ENCODE measurements at regions not wholly inside any gene's neighbourhood (a gene's known extent, or its start where the extent isn't known, plus 50 kb on each side); places are given as distances from the start of the nearest gene placed in this dataset.

DNA sequence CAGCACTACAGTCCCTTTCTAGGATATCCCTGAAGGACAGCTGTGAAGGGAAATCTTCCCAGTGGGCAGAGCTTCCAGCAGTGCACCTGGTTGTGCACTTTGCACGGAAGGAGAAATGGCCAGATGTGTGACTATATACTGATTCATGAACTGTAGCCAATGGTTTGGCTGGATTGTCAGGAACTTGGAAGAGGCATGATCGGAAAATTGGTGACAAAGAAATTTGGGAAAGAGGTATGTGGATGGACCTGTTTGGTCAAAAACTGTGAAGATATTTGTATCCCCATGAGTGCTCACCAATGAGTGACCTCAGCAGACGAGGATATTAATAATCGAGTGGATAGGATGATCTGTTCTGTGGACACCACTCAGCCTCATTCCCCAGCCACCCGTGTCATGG is 582.2 kb downstream of the CPS1 start:
- H3K4me3 ChIP-seq (ENCODE audit: low read length), result no peak overlapping the region
- no peak overlapping the region for H3K27ac ChIP-seq (ENCODE audit: low read depth, low read length)
- no peaks in the 10 kb centered on the region for H3K4me1 ChIP-seq (ENCODE audit: control insufficient read depth, low read length)
- no peaks in the 10 kb centered on the region for H3K36me3 ChIP-seq (ENCODE audit: control insufficient read depth, low read length)
- no peaks in the 10 kb centered on the region for H3F3A ChIP-seq (ENCODE audit: control insufficient read depth, insufficient read depth)
- H4K20me1 ChIP-seq (ENCODE audit: control insufficient read depth, insufficient read depth, low read depth, low read length), result no peaks in the 10 kb centered on the region
- H3K9me3 ChIP-seq (ENCODE audit: control insufficient read depth, insufficient read depth, low read length), result no peaks in the 10 kb centered on the region
- H3K79me2 ChIP-seq (ENCODE audit: control insufficient read depth, low read length), result no peaks in the 10 kb centered on the region
- no peaks in the 10 kb centered on the region for H3K27me3 ChIP-seq (ENCODE audit: control insufficient read depth, low read length)
- TF ChIP-seq EZH2phosphoT487 (IDR thresholded peaks at IDR 0.05; ENCODE audit: borderline replicate concordance, low read length), result no peak
- TF ChIP-seq, protein P1, sequence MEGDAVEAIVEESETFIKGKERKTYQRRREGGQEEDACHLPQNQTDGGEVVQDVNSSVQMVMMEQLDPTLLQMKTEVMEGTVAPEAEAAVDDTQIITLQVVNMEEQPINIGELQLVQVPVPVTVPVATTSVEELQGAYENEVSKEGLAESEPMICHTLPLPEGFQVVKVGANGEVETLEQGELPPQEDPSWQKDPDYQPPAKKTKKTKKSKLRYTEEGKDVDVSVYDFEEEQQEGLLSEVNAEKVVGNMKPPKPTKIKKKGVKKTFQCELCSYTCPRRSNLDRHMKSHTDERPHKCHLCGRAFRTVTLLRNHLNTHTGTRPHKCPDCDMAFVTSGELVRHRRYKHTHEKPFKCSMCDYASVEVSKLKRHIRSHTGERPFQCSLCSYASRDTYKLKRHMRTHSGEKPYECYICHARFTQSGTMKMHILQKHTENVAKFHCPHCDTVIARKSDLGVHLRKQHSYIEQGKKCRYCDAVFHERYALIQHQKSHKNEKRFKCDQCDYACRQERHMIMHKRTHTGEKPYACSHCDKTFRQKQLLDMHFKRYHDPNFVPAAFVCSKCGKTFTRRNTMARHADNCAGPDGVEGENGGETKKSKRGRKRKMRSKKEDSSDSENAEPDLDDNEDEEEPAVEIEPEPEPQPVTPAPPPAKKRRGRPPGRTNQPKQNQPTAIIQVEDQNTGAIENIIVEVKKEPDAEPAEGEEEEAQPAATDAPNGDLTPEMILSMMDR (IDR thresholded peaks at IDR 0.05; ENCODE audit: low read depth, low read length, poor library complexity, severe bottlenecking), result no peak
- no peaks in the 10 kb centered on the region for H3K9me2 ChIP-seq (replicated peaks; ENCODE audit: control insufficient read depth, low read length)
- H3K4me2 ChIP-seq (ENCODE audit: low read length), result no peak overlapping the region

DNA sequence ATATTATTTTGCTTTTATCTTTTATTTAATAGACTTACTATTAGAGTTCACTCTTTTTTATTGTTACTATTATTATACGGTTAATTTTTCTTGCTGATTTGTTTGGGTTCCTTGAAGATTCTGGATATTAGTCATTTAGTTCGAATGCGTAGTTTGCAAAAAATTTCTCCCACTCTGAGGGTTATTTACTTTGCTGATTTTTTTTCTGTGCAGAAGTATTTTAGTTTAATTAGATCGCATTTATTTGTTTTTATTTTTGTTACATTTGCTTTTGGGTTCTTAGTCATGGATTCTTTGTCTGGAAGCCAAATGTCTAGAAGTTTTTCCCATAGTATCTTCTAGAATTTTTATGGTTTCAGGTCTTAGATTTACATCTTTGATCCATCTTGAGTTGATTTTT is 585.2 kb downstream of the CPS1 start:
- Histone ChIP-seq H3K27me3 (ENCODE audit: control insufficient read depth, low read length) (no peaks in the 10 kb centered on the region), H3K36me3 (ENCODE audit: control insufficient read depth, low read length) (no peaks in the 10 kb centered on the region), H3K9me3 (ENCODE audit: control insufficient read depth, insufficient read depth, low read length) (peaks cover 9% of the 10 kb centered on the region), H3F3A (ENCODE audit: control insufficient read depth, insufficient read depth) (no peaks in the 10 kb centered on the region), H3K4me3 (ENCODE audit: low read length) (no peak overlapping the region), H3K79me2 (ENCODE audit: control insufficient read depth, low read length) (no peaks in the 10 kb centered on the region), H3K27ac (ENCODE audit: low read depth, low read length) (no peak overlapping the region), H3K9me2 (replicated peaks; ENCODE audit: control insufficient read depth, low read length) (no peaks in the 10 kb centered on the region), H3K4me1 (ENCODE audit: control insufficient read depth, low read length) (no peaks in the 10 kb centered on the region), H3K4me2 (ENCODE audit: low read length) (no peak overlapping the region), H4K20me1 (ENCODE audit: control insufficient read depth, insufficient read depth, low read depth, low read length) (no peaks in the 10 kb centered on the region)
- TF ChIP-seq, protein P1 (IDR thresholded peaks at IDR 0.05; ENCODE audit: low read depth, low read length, poor library complexity, severe bottlenecking), result no peak
- no peak for TF ChIP-seq EZH2phosphoT487 (IDR thresholded peaks at IDR 0.05; ENCODE audit: borderline replicate concordance, low read length)

DNA sequence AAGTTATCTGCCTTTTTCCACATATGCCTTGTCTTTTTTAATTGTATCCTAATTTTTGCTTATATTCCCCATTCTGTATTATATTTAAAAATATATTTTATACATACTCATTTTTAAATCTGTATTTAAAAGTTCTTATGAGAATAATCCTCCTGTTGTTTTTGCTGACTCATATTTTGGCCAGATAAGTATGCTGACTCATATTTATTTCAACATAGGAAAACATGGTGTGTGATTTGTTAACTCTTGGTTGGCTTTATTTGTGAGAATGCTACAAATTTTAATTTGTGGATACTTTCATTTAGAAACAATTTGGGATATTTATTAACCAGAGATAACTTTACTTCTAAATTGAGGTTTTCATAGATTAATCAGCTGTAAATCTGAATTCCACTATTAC is 587.7 kb downstream of the CPS1 start:
- H3K79me2 ChIP-seq (ENCODE audit: control insufficient read depth, low read length), result no peaks in the 10 kb centered on the region
- no peak overlapping the region for H3K4me2 ChIP-seq (ENCODE audit: low read length)
- H4K20me1 ChIP-seq (ENCODE audit: control insufficient read depth, insufficient read depth, low read depth, low read length), result no peaks in the 10 kb centered on the region
- no peaks in the 10 kb centered on the region for H3K9me2 ChIP-seq (replicated peaks; ENCODE audit: control insufficient read depth, low read length)
- TF ChIP-seq, protein P1 (IDR thresholded peaks at IDR 0.05; ENCODE audit: low read depth, low read length, poor library complexity, severe bottlenecking), result no peak
- no peak for TF ChIP-seq EZH2phosphoT487 (IDR thresholded peaks at IDR 0.05; ENCODE audit: borderline replicate concordance, low read length)
- no peaks in the 10 kb centered on the region for H3K4me1 ChIP-seq (ENCODE audit: control insufficient read depth, low read length)
- H3F3A ChIP-seq (ENCODE audit: control insufficient read depth, insufficient read depth), result no peaks in the 10 kb centered on the region
- H3K36me3 ChIP-seq (ENCODE audit: control insufficient read depth, low read length), result no peaks in the 10 kb centered on the region
- H3K27me3 ChIP-seq (ENCODE audit: control insufficient read depth, low read length), result no peaks in the 10 kb centered on the region
- peaks cover 9% of the 10 kb centered on the region for H3K9me3 ChIP-seq (ENCODE audit: control insufficient read depth, insufficient read depth, low read length)
- no peak overlapping the region for H3K27ac ChIP-seq (ENCODE audit: low read depth, low read length)
- H3K4me3 ChIP-seq (ENCODE audit: low read length), result no peak overlapping the region
